ENCODE measurements at regions not wholly inside any gene's neighbourhood (a gene's known extent, or its start where the extent isn't known, plus 50 kb on each side); places are given as distances from the start of the nearest gene placed in this dataset.

DNA sequence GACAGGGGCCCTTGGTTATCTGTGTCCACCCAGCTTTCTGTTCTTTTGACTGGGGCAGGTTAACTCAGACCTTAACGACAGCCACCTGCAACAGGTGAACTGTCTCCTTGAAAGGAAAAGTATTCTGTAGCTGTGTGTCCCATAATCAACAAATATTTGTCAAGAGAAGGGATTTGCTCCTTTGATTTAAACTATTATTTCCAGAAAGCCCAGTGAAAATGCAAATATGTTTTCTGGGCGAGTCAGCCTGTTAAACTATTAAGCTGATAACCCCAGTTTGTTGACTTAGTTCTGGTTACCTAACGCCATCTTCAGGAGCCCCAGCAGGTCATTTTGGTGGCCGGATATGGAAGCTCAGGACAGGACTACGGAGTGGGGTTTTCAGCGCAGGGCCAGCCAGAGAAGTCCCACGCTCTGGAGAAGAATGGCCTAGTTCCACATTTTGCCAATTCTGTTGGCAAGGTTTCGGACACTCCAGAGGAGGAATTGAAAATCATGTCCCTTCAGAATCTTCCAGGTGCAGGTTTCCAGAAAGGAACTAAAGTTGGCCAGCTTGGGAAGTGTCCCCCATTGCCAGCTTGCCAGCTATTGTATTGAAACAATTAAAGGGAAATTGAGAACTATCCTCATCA lies 54.5 kb downstream of the ADRA2A start:
- no peak for DNase-seq (ENCODE audit: low spot score)

DNA sequence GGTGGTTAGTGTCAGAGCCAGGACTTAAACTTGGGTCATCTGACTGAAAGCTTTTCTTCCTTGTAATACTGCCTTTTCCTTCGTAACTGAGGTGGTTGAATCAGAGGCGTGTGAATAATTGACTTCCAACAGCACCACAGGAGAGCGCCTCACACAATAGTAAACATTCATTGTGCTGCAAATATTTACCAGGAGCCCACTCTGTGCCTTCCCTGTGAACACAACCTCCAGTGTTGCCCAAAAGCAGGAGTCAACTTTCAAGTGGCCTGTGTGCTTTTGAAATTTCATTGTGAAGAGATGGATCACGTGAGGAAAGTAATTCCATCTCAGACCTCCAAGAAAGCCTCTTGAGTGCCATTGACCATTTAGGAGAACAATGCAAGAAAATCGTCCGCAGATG lies 60.2 kb downstream of the ADRA2A start:
- DNase-seq (ENCODE audit: low spot score) = no peak

GRCh38 chr10:111137587-111137986 lies 60.8 kb downstream of the ADRA2A start:
- no peak for DNase-seq (ENCODE audit: low spot score)

GRCh38 chr10:111138544-111138943 lies 61.7 kb downstream of the ADRA2A start:
- DNase-seq (ENCODE audit: low spot score) = no peak

DNA sequence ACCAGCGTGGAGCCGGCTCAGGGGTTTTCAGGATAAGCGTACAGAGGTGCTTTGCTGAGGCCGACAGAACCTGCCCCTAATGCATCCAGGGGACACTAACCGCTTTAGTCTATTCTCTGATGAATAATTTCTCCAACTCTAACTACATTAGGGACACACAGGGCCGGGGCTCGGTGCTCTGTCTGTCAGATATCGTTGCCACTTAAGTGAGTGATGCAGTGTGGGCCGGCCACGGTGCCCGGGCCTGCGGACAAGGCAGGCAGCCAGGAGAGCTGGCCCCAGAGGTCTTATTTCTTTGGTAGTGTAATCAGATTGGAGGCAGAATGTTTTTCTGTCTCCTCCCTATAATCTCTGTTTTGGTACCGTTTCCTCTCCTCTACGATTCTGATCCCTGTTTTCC lies 62.7 kb downstream of the ADRA2A start:
- no peak for DNase-seq (ENCODE audit: low spot score)

DNA sequence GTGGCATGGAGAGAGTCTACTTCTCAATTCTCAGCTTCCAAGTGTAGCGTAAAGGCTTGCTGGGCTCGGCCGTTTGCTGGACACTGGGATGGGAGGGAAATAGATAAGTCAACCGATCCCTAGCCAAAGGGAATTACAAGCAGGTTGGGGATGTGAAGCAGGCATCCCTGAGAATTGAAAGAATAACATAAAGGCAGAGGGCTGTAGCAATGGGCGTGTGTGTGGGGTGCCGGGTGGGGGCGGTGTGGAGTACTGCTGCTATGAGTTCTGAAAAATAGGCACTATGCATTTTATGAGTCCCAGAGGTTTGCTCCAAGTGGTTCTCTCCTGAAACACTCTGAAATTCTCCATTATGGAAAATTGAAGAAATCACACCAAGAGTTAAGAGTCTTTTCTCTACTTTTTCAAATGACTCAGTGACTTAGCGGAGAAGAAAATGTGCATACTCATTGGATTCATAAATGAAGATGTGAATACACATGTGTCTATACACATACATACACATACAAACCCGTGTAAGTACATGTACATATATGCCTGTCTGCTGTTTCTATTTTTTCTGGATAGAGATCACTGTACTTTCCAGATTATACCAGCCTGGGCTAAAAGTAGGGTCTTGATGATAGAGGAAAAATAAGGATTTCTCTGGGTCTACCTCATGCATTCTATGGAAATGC lies 65.4 kb downstream of the ADRA2A start:
- no peak for DNase-seq (ENCODE audit: low spot score)

DNA sequence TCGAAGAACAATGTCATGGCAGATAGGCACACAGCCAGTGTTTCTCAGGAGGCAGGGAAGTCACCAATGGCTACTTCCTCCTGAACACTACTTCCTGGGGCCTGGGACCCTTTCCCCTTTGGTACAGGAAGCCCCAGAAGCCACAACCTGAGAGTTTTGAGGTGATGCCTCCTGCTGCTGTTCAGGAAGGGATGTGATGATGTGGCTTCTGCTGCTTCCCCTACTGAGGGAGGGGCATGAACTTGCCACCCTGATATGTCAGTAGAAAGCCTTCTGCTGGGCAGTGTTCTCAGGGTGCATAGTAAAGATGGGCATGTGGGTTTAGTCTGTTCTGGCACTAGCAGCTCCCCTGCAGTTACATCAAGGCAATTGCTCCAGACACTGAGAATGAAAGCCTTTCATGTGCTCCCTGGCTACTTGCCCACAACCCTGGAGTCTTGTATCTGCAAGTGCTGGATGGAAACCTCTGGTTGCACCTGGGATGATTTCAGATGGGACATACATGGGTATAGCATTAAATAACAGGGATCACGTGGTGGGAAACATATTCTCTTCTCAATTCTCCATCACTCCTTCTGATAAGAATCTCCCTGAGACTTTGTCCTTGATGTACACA lies 69.3 kb downstream of the ADRA2A start:
- peak; percentile 0 for DNase-seq (ENCODE audit: low spot score)

DNA sequence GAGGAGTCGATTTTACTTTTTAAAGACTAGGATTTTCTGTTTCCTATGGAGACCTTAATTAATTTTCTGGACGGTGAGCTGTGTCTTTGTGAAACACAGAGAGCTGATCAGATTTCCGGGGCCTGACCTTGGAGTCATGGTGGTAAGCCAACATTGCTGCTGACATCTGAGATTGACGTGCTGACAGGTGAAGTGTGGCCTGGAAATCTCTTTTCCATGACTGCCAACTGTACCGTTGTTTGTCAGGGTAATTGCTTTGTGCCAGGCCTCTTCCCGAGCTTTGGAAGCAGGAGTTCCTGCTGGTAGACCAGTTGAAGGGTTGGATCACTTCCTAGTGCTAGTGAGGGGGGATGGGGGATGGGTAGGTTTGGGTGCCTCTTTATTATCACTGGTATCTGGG lies 71.2 kb downstream of the ADRA2A start:
- DNase-seq (ENCODE audit: low spot score) = no peak

GRCh38 chr10:111148440-111148839 lies 71.6 kb downstream of the ADRA2A start:
- DNase-seq (ENCODE audit: low spot score) = no peak

GRCh38 chr10:111150691-111151090 lies 73.9 kb downstream of the ADRA2A start:
- DNase-seq (ENCODE audit: low spot score) = no peak

- DNase-seq (ENCODE audit: low spot score) = no peak
These were observed 74.9 kb downstream of the ADRA2A start for GRCh38 chr10:111151595-111152307.

DNA sequence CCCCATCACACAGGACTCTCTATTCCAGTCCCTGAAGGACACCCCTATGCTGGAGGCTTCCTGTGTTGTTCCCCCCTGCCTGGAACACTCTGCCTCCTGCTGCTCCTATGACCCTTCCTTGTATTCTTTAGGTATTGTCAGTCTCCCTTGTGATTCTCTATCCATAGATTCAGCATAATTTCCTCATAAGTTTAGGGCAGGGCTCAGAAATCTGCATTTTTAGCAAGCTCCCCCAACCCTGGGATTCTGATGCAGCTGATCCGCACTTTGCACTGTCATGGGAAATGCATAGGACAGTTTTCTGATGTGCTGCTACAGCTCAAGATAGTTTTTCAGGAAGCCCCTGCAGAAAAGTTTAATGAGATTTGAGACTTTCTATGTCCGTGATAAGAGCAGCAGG lies 79.9 kb downstream of the ADRA2A start:
- no peak for DNase-seq (ENCODE audit: low spot score)

GRCh38 chr10:111158595-111158994 lies 81.8 kb downstream of the ADRA2A start:
- DNase-seq (ENCODE audit: low spot score) = no peak

DNA sequence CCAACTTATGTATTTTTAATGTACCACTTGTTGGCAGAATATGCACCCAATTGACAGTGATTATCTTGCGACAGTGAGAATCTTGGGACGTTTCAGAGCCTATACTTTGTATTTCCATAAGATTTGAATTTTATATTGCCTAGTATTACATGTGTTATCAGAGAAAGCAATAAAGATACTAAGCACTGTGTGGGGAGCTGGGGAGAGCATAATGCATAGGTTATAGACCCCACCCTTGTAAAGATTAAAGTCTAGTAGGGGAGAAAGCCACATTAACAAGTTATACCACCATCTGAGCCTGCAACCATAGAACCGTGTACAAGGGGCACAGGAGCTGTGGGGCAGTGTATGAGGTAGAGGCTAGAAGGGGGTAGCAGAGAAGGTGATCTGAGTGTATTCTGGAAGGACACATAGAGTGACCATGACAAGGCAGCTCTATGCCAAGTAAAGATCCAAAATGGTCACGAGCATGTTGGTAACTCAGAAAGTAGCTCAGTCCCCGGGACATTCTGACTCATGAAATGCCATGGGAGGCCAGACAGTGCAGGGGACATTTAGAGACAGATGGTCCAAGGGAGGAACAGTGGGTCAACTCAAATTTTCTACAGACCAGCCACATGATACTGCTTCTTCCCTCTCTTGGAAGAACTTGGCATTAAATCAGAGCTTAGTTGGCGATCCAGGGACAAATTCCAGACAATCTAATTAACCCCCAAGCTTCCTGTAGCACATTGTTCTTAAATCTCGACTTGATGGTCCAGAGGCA lies 84.5 kb downstream of the ADRA2A start:
- no peak for DNase-seq (ENCODE audit: low spot score)

GRCh38 chr10:111171183-111171582 lies 94.4 kb downstream of the ADRA2A start:
- no peak for DNase-seq (ENCODE audit: low spot score)

- no peak for DNase-seq (ENCODE audit: low spot score)
These were observed 99.0 kb downstream of the ADRA2A start for GRCh38 chr10:111175787-111176186.

DNA sequence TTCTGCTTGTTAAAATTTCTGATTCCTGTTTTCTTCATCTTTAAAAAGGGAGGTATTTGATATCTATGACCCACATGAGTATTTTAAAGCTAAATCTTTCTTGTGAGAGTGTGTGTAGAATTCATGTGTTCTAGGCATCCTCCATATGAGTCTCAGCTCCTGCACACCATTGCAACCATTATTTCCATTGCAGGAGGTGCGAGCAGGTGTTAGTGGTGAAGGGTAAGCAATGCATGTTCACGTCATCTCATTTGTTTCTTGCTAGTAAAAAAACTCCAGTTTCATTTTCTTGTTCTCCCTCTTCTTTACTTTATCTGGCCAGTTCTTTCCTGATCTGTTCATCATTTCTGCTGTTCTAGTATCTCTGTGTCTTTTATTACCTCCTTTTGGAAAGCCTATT lies 100.5 kb downstream of the ADRA2A start:
- no peak for DNase-seq (ENCODE audit: low spot score)

- DNase-seq (ENCODE audit: low spot score) = no peak
These were observed 102.7 kb downstream of the ADRA2A start for GRCh38 chr10:111179514-111179913.

DNA sequence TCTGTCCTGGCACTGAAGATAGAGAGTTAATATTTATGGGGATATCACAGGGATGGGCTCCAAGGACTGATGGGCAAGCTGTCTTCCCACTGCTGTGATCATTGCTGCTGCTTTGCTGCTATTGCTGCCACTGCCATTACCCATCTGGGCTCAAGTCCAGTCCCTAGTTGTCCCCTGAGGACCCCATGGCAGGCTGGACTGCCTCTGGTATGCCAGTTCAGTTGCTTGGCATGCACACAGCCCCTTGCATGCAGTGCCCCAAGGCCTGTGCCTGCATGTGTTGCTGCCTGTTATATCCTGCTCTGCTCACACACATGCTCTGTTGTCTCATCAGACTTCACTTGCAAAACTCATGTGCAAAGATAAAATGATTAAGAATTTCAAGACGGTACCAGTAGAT lies 109.5 kb downstream of the ADRA2A start:
- no peak for DNase-seq (ENCODE audit: low spot score)

DNA sequence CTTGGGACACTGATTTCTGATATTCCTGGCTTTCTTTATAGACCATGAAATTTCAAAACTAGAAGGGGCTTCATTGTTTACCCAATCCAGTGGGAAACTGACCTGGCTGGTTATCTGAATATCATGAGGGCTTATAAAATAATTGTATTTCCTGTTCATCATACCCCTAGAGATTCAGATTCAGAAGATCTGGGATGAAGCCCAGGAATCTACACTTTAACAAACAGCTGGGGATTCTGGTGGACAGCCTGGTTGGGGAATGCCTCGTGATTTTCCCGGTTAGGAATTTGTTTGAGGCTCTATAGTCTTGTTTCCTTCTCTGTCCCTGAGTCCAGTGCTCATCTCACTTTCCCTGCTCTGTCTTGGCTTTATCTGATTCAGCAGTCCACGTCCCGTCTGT lies 110.3 kb downstream of the ADRA2A start:
- DNase-seq (ENCODE audit: low spot score) = no peak

GRCh38 chr10:111199587-111199986 lies 122.8 kb downstream of the ADRA2A start:
- no peak for DNase-seq (ENCODE audit: low spot score)

DNA sequence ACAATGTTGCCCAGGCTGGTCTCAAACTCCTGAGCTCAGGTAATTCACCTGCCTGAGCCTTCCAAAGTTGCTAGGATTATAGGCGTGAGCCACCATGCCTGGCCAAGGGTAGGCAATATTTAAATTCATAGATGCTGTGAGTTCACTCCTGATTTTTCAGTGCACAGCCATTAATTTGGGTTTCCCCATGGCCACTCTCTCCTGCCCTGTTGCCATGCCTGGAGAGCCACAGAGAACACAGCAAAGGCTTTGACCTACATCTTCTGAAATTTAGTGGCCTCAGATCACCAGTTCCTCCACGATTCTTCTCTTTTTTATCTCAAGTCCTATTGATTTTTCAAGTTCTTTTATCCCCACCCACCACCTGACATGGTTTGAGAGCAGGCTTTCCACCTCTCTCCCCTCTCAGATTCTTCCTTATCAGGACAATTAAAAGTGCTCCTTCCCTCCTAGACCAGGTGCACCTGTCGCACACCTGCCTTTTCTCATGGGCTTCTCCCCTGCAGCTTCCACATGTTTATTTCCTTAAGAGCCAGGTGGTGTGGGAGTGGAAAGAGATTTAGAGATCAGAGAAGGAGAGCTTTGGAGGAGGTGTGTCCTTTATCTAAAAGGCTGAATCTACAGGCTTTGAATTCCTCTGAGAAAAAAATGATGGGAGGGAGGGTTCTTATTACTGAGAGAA lies 123.8 kb downstream of the ADRA2A start:
- DNase-seq (ENCODE audit: low spot score) = no peak

Data from activated CD4-positive, alpha-beta T cell treated with anti-CD3 and anti-CD28 coated beads, Interleukin-2, Interleukin-4, amounts not matched to agents 100 ng/mL and 50 ng/mL, durations not matched to agents 16 hours and 8 hours (primary cell).